DND-41 (cell line): ENCODE measurements at regions not wholly inside any gene's neighbourhood (a gene's known extent, or its start where the extent isn't known, plus 50 kb on each side); places are given as distances from the start of the nearest gene placed in this dataset.

Experiments
- CTCF ChIP-seq: IDR thresholded peaks from 2 replicates; pipeline ENCODE4 v1.5.1; 2012; ENCODE audit warnings: borderline replicate concordance, low read length, moderate library complexity, mild to moderate bottlenecking; ENCODE audit not compliant: poor library complexity, severe bottlenecking; ENCODE audit errors: extremely low read depth
- EZH2 ChIP-seq: IDR thresholded peaks from 3 replicates; pipeline ENCODE4 v1.6.1; 2012; ENCODE audit warnings: borderline replicate concordance, low read depth, mild to moderate bottlenecking, moderate library complexity, low read length, inconsistent platforms; ENCODE audit not compliant: severe bottlenecking

DNA sequence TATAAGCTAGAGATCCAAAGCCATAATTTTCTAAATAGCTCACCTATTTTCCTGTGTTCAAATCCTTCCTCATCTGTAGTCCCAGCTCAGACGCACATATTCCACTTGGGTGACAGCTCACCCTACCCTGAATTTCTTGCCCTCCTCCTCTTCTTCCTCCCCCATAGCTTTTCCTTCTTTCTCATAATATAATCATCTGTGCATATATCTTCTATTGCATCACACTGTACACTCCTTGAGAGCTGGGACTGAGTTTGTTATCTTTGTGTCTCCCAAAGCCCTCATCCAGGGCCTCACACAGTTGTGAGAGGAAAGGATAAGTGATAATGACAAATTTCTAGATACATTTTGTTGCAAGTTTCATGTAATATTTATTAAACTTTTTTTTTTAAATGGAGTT lies 55.9 kb upstream of the RTN4 start:
- no peak for TF ChIP-seq EZH2
- no peak for TF ChIP-seq CTCF
